NCI-H2196 treated with DMSO at 0.1 percent for 48 hours (cell line): ENCODE measurements at regions not wholly inside any gene's neighbourhood (a gene's known extent, or its start where the extent isn't known, plus 50 kb on each side); places are given as distances from the start of the nearest gene placed in this dataset.

Experiments
- DNase-seq: peaks from one replicate; lab custom pipeline; 2025; ENCODE audit not compliant: unreplicated experiment; lab: John Stamatoyannopoulos, UW

GRCh38 chr6:91350146-91350908 lies 763.5 kb upstream of the MAP3K7 start:
- no peak for DNase-seq

- DNase-seq, result no peak
Measured at GRCh38 chr6:91341473-91341872, 754.6 kb upstream of the MAP3K7 start.

DNA sequence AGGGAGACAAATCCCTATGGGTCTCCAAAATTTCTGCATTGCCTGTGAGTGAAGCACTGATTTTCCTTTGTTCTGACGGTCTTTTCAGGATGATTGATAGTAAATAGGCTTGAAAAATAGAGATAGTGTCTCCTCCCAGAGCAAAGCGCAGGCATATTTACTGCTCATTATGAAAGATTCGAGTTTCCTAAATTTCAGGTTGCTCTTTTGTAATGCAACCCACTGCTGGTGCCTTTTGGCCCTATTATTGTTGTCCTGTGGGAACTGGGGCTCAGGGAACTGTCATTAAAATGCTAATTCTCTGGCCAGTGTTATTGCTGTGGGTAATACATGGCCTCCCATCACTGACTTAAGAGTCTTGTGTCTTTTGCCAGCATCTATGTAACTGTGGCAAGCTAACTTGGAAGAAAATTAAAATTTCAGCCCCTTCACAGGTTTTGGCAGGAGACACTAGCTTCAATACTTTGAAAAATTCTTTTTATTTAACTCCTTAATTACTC lies 754.1 kb upstream of the MAP3K7 start:
- DNase-seq, result no peak

- no peak for DNase-seq
Measured at GRCh38 chr6:91337967-91338366, 751.1 kb upstream of the MAP3K7 start.

GRCh38 chr6:91330896-91331295 lies 744.0 kb upstream of the MAP3K7 start:
- DNase-seq, result no peak

DNA sequence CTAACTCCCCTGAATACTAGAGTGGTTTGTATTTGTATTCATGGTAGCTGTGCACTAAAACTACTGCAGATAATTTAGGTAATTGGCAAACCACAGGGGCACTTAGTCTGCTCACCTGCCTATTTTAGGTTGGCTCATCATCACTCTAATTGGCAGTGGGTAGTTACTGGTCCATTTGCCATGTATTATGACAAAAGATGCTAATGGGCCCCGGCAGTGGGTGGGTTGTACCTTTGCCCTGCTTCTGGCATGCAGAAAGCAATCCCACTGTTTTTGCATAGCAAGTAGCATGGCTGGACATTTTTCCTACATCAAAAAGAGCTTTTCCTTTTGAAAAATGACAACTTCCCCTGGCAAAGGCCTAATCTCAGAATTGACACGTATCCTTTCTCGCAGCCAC lies 741.4 kb upstream of the MAP3K7 start:
- DNase-seq, result no peak

DNA sequence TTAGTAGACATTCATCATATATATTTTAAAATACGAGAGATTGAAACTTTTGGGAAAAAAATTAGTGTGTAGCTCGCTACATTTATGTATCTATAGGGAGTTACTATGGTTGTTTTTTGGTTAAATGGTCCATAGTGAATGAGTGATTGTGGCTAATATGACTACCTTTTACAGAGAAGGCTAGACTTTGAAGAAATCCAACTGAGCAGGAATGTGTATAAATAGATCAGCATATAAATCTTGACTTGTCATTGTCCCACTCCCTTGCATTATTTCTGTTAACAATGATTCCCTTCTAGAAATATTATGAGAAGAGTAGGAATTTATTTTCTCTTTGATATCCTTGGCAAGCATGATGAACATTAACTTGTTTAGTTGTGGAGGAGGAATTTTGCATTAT lies 737.8 kb upstream of the MAP3K7 start:
- no peak for DNase-seq

- DNase-seq, result no peak
Measured at GRCh38 chr6:91317984-91318383, 731.1 kb upstream of the MAP3K7 start.

- DNase-seq, result no peak
Measured at GRCh38 chr6:91317247-91317835, 730.5 kb upstream of the MAP3K7 start.

- DNase-seq, result no peak
Measured at GRCh38 chr6:91310178-91310577, 723.3 kb upstream of the MAP3K7 start.

- DNase-seq, result no peak
Measured at GRCh38 chr6:91305755-91306154, 718.9 kb upstream of the MAP3K7 start.

GRCh38 chr6:91304521-91304920 lies 717.6 kb upstream of the MAP3K7 start:
- DNase-seq, result no peak

DNA sequence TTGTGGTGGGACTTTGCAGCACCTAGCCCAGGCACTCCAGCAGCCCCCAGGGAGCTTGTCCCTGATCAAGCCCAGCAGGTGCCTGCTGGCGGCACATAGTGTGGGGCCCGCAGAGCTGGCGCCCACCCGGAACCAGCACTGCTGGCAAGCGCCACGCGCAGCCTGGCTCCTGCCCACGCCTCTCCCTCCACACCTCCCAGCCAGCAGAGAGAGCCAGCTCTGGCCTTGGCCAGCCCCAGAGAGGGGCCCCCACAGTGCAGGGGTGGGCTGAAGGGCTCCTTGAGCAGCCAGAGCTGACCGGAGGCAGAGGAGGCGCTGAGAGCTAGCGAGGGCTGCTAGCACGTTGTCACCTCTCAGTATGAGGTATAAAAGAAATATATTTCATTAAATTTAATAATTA lies 716.5 kb upstream of the MAP3K7 start:
- DNase-seq, result no peak

GRCh38 chr6:91299544-91300491 lies 712.9 kb upstream of the MAP3K7 start:
- DNase-seq, result no peak

DNA sequence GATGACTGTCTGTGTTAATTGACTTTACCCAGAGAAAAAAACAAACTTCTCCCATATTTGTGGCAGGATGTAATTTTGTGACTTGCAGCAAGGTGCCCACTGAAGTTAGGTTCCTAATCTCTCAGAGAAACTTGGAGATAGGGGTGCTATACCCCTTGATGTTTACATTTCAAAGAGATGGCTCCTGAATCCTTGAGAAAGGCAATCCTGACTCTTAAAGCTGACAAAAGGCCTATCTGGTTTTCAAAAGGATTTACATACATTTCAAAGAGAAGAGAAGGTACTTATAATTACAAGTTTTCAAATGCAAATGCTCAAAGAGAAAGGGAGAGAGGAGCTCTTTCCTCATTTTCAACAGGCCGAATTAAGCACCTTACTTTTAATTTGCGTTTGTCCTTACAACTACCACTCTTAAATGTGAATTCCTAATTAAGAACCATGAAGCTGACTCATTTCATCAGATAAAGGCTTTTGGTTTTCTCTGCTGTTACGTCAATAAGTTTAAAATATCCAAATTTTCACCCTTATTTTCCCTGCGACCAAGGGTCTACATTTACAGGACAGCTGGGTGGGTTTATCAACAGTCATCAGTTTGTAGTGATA lies 711.8 kb upstream of the MAP3K7 start:
- DNase-seq, result no peak

DNA sequence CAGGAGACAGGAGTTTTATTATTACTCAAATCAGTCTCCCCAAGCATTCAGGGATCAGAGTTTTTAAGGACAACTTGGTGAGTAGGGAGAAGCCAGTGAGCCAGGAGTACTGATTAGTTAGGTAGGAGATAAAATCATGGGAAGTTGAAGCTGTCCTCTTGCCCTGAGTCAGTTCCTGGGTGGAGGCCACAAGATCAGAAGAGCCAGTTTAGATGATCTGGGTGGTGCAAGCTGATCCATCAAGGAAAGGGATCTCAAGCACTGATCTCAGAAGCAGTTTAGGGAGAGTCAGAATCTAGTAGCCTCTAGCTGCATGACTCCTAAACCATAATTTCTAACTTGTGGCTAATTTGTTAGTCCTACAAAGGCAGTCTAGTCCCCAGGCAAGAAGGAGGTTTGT lies 706.5 kb upstream of the MAP3K7 start:
- no peak for DNase-seq

DNA sequence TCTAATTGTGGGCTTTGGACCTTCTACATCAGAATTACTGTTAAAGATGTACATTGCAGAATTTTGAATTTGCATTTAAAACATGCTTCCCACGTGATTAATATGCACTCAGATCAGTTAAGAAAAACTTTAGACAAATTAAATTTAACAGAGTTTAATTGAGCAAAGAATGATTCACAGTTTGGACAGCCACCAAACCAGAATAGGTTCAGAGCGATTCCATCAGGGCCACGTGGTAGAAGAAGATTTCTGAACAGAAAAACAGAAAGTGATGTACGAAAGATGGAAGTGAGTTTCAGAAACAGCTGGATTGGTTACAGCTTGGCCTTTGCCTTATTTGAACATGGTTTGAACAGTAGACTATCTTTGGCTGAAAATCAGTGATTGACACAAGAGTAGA lies 704.2 kb upstream of the MAP3K7 start:
- no peak for DNase-seq

DNA sequence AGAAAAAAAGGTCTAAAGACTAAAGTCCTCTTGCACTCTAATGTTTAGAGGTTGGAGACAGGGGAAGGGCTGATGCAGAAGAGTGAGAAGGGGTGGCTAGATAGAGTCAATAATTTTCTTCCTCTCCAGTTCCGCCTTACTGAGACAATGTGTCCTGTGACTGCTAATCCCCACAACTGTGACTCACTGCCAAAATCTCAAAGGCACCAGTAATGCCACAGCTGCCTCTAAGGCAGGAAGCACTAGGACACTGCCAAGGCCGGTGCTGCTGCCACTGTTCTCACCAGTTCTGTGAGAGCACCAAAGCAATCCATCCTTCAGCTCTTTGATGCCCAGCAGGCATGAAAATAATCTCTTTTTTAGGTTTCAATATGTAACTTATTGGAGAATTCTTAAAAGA lies 701.9 kb upstream of the MAP3K7 start:
- DNase-seq, result no peak

DNA sequence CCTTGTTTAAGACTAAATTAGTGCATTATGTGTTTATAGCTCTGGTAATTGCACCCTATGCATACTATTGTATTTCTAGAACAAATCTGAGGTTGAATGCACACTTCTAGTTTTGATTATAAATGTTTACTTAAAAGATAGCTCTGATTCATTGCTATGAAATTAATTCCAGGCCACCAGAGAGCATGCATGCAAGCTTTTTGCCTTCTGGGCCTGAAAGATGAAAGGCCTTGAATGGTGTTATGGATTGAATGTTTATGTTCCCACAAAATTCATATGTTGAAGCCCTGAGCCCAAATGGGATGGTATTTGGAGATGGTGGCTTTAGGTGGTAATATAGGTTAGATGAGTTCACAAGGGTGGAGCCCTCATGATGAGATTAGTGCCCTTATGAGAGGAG lies 695.0 kb upstream of the MAP3K7 start:
- DNase-seq, result no peak

- DNase-seq, result no peak
Measured at GRCh38 chr6:91280494-91280830, 693.6 kb upstream of the MAP3K7 start.

GRCh38 chr6:91279740-91280493 lies 693.0 kb upstream of the MAP3K7 start:
- no peak for DNase-seq
